GM12873 (cell line): ENCODE measurements at regions not wholly inside any gene's neighbourhood (a gene's known extent, or its start where the extent isn't known, plus 50 kb on each side); places are given as distances from the start of the nearest gene placed in this dataset.

ENCODE experiments used
- TF ChIP-seq, protein P1 (sequence below): IDR thresholded peaks from 2 replicates; pipeline ENCODE4 v1.5.1; 2012; ENCODE audit warnings: low read depth, mild to moderate bottlenecking, moderate library complexity, low read length, control low read depth; ENCODE audit not compliant: insufficient read depth; ENCODE audit errors: missing control alignments

DNA sequence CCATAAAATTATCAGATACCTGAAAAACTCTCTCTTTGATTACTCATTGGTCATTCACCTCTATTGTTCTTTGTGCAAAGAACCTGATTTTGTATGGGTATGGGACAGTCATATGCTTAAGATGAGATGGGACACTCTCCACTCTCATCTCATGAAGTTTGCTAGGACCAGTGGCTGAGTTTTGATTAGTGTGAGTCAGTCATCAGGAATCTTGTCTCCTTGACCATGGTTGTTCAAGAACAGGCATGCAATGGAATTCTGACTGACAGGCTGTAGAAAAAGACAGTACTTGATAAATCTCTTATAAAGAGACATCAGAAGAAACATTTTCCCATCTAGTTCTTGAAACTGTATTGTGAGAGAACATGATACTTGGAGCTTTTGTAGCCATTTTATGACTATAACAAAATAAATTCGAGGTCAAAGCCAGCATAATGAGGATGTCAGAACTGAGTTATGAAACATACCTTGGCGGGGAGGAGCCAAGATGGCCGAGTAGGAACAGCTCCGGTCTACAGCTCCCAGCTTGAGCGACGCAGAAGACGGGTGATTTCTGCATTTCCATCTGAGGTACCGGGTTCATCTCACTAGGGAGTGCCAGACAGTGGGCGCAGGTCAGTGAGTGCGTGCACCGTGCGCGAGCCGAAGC, 367.0 kb downstream of the NR4A2 start:
- TF ChIP-seq, protein P1, sequence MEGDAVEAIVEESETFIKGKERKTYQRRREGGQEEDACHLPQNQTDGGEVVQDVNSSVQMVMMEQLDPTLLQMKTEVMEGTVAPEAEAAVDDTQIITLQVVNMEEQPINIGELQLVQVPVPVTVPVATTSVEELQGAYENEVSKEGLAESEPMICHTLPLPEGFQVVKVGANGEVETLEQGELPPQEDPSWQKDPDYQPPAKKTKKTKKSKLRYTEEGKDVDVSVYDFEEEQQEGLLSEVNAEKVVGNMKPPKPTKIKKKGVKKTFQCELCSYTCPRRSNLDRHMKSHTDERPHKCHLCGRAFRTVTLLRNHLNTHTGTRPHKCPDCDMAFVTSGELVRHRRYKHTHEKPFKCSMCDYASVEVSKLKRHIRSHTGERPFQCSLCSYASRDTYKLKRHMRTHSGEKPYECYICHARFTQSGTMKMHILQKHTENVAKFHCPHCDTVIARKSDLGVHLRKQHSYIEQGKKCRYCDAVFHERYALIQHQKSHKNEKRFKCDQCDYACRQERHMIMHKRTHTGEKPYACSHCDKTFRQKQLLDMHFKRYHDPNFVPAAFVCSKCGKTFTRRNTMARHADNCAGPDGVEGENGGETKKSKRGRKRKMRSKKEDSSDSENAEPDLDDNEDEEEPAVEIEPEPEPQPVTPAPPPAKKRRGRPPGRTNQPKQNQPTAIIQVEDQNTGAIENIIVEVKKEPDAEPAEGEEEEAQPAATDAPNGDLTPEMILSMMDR: no peak

DNA sequence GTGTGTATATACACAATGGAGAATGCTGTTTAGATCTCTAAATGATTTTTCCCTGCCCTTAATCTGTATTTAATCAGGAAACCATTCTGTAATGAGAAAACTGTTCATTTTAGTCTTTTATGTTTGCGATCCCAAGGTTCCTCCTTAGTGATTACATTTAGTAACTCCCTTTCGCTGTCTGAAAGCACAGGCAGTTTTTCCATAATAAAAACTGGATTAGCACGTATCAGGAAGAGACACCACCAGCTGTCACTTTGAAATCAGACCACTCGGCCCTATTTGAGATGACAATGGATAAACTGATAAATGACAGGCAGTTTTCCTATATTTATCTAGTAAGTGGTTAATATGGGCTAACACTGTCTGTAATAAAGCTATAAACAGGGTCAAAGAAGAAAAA, 370.9 kb downstream of the NR4A2 start:
- TF ChIP-seq, protein P1: no peak

DNA sequence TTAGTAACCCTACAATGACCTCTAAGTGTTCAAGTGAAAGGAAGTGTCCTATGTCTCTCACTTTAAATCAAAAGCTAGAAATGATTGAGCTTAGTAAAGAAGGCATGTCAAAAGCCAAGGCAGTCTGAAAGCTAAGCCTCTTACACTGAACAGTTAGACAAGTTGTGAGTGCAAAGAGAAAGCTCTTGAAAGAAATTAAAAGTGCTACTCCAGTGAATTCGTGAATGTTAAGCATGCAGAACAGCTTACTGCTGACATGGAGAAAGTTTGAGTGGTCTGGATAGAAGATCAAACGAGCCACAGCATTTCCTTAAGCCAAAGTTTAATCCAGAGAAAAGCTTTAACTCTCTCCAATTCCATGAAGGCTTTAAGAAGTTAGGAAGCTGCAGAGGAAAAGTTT, 373.7 kb downstream of the NR4A2 start:
- TF ChIP-seq, protein P1: no peak

DNA sequence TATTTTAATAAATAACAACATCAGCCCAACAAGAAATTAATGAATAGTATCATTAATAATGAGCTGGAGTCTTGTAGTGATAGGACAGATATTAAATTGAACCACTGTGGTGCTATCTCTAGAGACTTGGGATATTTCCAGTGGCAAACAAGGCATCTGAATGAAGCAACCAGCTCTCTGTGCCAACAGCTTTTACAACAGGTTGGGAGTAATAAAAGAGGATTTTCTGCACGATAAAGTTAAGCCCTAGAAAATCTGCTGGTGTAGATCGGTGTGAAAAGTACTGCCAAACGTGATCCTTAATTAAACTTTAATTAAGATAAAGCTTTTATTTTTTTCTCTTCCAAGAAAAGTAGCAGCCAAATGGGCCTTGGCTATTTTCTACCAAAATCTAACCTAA, 385.5 kb downstream of the NR4A2 start:
- TF ChIP-seq, protein P1: no peak

DNA sequence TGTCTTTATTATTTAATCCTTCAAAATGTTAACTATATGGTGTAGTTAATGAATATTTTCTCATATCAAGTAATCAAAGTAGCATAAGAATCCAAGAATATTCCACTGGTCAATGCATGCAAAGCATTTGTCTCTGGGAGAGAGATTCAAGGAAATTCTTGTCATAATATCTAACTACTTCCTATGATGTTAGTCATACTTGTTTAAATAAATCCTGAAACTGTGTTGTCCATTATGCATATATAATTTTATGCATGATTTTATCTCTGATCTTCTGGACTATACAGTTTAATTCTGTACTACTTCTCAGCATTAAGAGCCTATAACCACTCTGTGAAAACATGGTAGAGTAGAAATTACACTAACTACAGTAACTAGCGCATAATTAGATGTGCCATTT, 388.3 kb downstream of the NR4A2 start:
- TF ChIP-seq, protein P1: no peak

DNA sequence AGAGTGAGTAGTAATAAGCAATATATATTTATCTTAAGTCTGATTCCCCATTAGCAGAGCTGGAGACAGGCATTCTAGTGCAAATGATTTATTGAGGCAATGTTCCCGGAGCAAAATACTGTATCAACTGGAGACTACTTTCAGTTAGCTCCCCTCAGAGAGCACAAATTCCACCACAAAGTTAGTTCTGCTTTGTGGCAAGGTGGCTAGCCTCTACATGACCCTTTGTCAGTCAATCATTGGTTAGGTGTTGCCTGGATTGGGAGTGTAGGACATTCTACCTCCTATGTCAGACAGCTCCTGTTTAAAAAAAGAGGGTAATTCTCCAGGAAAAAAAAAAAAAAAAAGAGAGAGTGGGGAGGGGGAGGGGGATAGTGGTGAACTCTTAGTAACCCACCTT, 402.2 kb downstream of the NR4A2 start:
- TF ChIP-seq, protein P1: no peak

DNA sequence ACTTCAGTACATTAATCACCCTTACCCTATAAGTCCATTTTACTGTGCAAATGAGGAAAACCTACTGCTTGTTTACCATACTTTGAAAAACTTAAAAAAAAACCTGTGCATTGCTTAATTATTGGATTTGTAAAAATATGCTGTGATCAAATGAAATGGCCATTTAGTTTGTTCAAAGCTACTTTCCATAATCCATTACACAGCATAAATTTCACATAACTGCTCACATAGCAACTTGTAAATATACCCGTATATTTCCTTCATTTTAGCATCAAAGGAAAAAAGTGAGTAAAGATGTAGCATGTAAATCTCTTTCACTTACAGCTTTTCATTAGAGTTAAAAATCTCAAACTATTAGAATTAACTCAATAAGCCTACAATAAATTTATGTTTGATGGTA, 415.1 kb downstream of the NR4A2 start:
- TF ChIP-seq, protein P1: no peak
